HG03571 (cell line): ENCODE measurements at regions not wholly inside any gene's neighbourhood (a gene's known extent, or its start where the extent isn't known, plus 50 kb on each side); places are given as distances from the start of the nearest gene placed in this dataset.
"Not testable (repeated sequence)": the region's sequence is repeated elsewhere in the genome, so short reads cannot be mapped to it uniquely, and the experiment has no call there.

Experiments used
- ATAC-seq: cut with Tn5 transposase; IDR thresholded peaks from one replicate; pipeline ENCODE4 v1.9.1; 2021; ENCODE audit not compliant: unreplicated experiment

DNA sequence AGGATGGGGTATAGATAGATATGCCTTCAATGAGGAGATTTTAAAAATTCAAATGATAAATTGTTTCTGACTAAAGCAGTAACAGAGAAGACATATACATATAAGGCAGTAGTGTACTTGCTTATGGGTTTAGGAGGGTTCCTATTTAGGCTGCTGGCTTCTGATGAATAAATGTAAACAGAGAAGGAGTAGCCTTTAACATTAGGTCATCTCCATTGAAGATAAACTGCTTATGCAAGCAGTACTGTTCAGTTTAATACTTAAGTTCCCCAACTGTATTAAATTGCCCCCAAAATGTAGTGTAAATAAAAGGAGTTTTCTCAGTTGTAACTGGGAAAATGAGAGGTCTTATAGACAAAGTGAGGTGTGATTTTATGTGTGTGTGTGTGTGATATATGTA, 217.7 kb upstream of the TMEFF2 start:
- no peak for ATAC-seq

DNA sequence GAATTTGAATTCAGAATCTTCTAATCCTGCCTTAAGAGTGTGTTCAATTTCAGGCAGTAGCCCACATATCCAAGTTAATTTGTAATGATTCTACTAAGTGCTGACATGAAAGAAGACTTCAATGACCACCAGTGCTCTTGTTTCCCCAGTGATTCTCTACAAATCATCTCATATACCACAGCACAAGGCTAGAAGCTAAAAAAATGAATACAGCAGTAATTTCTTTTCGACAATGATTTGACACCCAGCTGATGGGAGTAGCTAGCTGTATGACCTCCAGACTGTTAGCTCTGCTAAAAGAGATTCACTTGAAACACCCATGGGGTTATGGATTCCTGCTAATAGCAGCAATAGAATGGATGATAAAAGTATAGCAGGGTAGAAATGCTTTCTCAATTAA, 217.0 kb upstream of the TMEFF2 start:
- no peak for ATAC-seq

DNA sequence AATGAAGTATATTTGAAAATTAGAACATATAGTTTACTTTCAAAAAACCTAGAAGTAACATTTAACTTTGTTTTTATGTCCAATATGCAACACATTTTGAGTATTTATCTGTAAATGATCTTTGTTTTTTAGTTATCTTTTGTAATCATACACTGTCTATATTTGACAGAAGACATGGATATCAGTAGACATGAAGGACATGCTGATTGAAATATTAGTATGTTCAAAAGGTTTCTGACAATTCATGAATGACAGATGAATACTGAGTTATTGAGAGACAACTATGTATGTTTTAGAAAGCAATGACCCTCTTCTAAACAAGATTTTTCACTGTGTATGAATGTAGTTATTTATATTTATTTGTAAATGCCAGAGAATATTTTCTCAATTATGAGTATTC, 215.6 kb upstream of the TMEFF2 start:
- no peak for ATAC-seq

DNA sequence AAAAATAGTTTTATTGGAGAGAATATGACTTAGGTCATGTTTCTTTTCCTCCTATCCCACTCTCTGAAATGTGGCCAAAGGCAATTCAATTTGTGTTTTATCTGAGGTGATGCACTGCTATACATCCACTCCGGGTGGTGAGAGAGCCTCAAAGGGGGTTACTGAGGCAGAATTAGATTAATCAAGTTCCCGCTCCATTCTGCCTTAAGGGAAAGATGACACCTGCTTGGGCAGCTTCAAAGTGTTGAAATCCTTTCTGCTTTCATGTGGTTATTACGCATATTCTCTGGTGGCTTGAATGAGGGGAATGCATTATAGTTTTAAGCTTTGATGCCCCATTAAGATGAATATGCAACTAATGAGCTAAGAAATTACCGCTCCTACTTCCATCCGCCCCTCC, 213.0 kb upstream of the TMEFF2 start:
- no peak for ATAC-seq

DNA sequence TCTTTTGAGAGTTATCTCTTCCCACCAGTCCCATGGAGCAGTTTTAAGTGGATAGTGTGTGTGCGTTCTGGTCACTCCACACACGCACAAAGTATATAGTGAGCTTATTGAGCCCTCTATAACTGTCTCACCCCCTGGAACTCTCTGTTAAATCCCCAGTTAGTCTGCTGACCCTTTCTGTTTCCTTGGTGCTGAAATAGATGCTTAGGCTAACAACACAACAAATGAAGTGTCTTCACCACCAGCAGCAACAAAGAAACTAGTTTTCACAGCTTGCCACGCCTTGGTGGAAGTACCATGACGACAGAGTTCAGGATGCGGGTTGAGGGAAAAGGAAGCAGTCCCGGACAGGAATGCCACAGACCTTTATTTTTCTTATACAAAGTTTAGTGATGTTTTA, 203.5 kb upstream of the TMEFF2 start:
- ATAC-seq, result no peak

DNA sequence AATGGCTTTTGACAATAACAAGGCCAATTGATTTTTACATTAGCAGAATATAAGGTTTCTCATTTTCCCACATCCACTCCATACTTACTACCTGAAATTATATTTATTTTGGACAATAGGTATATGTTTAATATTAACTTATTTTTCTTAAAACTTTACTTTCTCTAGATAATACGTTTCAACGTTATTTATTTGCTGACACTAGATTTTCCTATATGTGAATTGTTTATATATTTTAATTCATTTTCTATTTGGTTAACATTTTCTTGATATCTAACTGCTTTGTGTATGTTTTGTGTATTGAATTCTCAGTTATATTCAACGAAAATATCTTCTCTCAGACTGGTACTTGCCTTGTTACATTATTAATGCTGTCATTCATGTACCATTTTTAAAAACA, 199.9 kb upstream of the TMEFF2 start:
- ATAC-seq, result no peak

DNA sequence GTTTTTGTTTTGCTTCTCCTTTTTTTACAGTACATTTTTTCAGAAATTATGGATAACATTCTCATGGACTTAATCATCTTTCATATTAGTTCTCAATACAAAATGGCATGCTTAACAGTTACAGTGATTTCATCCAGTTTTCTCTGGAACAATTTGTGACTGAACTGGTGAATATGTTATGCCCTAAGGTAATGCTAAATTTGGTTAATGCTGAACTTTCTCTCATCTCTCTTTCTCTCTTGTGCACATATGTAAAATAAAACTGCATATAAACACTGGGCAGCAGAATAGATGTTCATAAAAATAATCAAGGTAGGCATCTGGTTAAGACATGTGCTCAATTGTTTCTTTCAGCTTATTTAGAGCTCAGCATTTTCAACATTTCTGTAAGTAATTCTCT, 196.3 kb upstream of the TMEFF2 start:
- no peak for ATAC-seq

DNA sequence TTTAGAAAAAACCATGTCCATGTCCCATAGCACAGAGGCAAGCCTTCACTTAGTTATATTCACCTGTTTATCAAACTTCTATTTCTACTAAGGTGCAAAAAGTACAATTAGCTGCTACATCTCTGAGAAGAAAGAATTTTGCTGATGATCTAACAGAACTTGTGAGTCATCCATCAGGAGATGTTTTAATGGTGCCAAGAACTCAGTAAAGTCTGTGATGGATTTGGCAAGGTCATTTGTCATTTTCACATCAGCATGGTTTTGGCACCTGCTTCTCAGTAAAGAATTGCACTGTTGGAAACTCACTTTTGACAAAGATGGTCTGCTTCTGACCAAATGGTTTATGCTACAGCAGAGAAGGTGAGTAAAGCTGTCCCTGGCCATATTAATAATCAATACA, 195.7 kb upstream of the TMEFF2 start:
- ATAC-seq, result no peak

DNA sequence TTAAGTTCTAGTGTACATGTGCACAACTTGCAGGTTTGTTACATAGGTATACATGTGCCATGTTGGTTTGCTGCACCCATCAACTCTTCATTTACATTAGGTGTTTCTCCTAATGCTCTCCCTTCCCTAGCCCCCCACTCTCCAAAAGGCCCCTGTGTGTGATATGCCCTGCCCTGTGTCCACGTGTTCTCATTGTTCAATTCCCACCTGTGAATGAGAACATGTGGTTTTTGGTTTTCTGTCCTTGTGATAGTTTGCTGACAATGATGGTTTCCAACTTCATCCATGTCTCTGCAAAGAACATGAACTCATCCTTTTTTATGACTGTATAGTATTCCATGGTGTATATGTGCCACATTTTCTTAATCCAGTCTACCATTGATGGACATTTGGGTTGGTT, 189.5 kb upstream of the TMEFF2 start:
- ATAC-seq, result not testable (repeated sequence)

DNA sequence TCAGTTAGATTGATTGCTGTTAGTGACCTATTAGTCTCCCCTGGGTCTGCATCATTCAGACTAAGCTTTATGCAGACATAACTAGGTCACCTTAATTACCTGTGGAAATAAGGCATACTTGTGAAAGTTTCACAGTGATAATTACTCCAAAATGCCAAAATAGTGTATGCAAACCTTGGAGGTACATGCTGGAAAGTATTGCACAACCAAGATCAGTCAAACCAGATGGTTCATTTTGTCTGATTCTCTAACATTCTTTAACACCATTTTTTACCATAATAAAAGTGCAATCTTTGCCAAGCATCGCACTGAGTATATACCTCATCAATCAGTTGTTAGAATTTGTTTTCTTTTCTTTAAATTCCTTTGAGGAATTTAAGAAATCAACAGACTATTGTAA, 186.3 kb upstream of the TMEFF2 start:
- ATAC-seq, result no peak

DNA sequence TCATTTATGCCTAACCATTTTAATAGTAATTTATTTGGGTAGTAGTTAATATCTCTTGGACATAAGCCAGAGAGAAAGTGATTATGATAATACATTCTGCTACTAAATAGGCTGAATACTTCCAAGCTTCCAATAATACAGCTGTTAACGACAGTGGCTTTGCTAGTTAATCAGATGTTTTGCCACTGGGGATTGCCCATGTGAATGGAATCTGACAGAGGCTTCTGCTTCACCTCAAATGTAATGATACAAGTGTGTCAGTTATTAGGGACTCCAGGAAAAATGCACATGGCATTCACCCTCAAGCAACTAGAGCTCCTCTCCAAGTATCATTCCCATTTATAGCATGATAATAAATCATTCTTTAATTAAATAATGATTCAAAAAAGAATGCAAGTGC, 185.0 kb upstream of the TMEFF2 start:
- ATAC-seq, result no peak

DNA sequence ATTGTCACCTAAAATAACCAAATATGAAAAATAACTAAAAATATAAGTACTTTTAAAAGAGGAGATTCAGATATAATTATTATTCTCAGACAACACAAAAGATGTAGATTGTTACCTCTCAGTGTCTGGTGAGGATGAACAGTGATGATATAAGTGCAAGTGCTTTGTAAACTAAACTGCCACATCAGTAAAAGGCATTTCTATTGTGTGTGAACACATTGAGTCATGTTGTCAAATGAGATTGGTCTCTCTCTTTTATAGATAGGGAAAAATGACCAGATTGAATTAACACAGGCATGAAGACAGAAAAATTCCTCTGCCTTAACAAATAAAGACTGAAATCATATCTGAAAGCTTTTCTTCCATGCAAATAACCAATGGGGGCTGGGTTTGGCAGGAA, 182.4 kb upstream of the TMEFF2 start:
- no peak for ATAC-seq

DNA sequence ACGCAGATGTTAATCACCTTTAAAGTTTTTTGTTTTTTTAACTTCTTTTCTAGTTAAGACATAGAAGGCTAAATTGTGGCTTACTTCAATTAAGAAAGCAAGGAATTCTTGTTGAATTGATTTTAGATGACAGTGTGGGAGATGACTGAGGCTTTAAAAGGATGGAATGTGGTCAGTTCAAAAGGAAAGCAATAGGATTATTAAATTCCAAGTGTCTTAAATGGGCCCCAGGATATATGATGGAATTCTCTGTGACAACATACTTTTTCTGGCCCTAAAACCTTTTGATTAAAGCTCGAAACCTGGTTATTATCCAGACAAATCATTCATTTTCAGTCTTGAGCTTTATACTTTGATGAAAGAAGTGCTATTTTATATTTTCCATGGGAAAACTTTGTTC, 179.0 kb upstream of the TMEFF2 start:
- ATAC-seq, result no peak

DNA sequence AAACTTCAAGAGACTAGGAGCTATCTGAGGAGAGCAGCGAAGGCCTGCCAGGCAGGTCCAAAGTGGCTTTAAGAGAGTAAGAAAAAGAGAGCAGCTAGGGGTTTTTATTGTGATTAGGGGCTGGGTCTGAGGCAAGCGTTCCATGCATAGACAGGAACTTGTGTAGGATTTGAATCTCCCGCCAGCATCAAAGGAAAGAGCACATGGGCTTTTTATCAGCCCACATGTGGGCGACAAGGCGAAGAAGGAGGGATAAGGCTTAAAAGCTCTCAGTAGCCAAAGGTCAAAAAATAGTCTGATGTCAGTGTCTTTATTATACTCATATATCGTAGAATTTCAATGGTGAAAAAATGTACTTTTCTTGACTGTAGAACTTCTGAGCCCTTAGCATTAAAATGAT, 178.5 kb upstream of the TMEFF2 start:
- no peak for ATAC-seq

DNA sequence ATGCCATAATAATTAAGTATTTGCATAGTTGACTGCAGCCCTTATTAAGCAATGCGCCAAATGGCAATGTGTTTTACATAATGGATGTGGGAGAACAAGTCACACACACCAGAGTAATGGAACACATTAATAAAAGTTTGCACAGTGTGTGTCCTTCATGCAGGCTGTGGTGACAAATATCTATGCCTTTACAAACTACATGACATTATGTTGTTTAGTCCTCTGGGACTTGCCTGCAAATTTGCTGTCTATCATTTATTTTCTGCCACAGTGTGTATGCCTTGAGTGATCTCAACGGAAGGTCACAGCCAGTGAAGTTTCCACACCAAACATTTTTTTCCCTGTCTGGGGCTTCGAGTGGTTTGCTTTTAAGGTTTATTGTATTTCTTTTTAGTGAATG, 175.2 kb upstream of the TMEFF2 start:
- ATAC-seq, result no peak

DNA sequence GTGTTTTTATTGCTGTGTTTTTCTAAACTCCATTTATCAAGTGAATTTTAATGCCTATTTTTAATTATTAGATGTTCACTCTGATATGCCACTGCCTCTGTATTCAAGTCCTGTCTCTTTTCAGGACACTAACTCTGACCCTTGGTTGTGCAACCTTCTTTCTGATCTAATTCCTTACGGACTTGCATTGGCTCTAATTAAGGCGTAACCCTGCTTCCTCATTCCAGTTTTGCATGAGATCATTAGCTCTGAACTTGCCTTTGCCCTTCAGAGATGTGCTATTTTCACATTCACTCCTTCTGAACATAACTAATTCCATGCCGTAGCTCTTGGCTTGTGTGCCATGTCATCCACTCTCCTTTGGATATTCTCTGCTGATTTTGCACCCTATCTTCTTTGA, 162.5 kb upstream of the TMEFF2 start:
- no peak for ATAC-seq

DNA sequence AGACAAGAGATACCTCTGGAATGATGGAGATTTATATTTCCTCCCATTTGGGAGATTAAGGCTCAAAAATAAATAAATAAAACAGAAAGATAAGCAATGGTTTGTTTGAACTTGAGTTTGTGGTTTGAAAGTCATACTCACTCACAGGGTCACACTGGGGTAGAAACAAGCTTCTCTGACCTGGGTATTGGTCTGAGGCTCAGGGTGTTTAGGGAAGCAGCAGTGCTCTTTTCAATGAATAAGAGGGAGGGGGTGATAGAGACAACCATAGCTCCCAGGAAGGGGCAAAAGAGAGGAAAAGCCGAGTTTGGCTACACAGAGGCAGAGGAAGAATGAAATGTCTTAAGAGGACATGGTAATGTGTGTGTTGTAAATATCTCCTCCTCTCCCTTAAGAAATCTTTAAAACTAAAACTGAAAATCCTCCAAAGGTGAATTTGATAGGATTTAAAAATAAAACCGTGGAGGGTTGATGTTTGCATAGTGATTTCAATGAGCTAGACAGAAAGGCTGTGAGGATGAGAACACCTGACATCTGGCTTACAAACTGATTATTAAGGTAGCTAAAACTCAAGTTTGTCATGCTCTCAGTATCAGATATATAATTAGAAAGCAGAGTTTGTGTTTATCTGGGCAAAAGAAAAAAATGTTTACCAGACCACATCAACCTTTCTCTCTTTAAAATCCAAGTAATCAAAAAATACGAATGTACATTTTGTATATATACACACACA, 159.9 kb upstream of the TMEFF2 start:
- ATAC-seq, result no peak

DNA sequence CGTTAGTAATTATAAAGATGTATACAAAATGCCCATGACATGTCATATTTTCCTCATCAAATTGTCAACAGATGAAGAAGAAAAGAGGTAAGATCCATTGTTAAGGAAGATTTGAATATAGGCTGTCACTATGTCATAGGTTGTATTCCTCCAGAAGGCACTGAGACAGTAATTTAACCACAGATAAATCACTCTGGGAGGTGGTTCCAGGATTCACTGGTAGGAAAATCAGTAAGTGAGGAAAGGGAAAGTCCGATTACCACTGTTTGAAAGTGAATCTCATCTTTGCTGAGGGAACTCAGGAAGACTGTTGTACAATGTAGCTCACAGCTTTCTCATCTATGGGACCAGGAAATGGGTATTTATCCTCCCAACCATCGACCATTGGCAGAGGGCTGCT, 152.8 kb upstream of the TMEFF2 start:
- ATAC-seq, result no peak

DNA sequence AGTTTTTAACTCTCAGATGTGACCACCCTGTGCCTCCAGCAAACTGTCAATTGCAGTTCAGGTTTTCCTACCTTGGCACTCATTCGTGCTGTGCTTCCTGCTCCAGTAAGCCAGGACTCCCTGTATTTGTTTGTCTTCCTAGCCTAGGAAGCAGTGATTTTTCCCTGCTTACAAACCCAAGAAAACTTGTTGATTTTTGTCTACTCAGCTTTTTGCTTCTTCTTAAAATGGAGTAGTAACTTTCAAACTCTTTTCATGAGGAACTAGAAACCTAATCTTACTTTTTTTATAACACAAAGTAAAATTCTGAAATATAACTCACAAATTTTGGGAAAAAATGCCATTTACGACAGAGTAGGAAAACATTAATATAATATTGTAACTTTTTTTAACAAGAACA, 150.6 kb upstream of the TMEFF2 start:
- no peak for ATAC-seq

DNA sequence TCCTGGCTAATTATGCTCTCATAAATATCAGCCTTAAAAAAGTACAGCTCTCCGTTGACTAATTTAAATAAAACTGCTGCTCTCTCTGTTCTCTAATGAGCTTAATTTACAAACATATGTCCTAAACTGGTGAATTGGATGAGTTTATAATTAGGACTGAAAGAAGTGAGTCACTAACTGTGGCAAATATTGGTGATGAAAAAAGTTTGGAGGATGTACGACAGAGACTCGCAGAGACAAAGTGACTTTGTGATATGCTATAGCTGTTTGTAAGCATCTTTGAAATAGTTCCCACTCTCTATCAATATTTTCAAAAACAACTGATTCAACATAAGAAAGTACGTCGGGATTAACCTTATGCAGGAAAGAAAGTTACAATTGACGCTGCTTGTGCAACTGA, 138.9 kb upstream of the TMEFF2 start:
- no peak for ATAC-seq

DNA sequence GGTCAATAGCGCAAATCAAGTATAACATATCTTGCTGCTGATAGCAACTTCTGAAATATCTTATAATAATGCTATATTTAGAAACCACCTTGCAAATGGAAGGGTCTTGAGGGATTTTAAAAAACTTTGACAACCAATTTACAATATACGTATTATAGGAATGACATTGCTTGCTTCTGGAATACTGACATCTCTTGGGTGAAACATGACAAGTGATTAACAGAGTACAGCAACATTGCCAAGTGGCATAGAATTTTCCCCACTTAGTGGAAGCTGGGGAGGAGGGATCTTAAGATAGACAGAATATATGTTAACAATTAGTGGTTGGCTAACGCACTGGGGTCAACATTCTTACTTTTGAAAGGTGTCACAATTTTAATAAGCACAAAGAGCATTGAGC, 133.6 kb upstream of the TMEFF2 start:
- no peak for ATAC-seq

DNA sequence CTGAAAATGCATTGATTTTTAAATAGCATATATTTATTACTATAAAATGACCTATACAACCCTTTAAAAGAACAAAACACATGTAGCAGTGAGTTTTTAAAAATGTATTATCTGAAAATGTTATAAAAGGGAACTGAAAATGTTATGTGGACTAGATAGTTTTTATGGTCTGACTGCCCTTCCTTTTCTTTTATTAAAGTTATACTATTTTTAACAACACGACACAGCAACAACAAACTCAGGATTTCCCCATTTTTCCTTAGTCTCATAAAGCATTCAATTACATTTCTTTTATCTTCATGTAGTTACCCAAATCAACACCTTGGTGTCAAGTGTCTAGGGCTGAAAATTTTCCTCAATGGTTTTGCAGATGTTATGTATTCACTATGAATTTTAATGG, 132.8 kb upstream of the TMEFF2 start:
- no peak for ATAC-seq

DNA sequence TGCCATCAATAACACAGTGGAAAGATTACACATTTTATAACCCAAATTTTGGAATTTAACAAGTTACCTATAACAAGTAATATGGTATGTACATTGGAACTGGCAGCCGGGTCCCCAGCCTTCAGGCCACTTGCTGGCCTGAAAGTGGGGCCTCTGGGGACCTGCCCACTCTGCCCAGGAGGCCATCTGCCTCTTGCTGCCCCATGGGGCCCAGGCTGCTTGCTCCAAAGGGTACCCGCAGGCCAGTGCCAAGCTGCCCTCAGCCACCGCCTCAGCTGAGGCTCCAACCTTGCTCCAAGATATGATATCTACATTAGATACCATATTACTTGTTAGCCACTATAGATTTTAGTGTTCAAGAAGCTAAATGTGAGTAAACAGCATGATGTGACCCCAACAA, 120.8 kb upstream of the TMEFF2 start:
- ATAC-seq, result no peak
